Smooth muscle cell (in vitro differentiated cells): ENCODE measurements at regions not wholly inside any gene's neighbourhood (a gene's known extent, or its start where the extent isn't known, plus 50 kb on each side); places are given as distances from the start of the nearest gene placed in this dataset.
A peak's percentile ranks its signal among the peaks of the same experiment; 100 is the strongest.

ENCODE experiments used
- DNase-seq: peaks from one replicate; lab custom pipeline; 2025; ENCODE audit not compliant: unreplicated experiment; lab: John Stamatoyannopoulos, UW
- H2AFZ ChIP-seq: fragments of 200-600 bp; sonication (generic); 2 replicates; pipeline ENCODE4 v1.6.0; 2016; ENCODE audit warnings: antibody characterized with exemption, low read depth, mild to moderate bottlenecking
- H3F3A ChIP-seq: fragments of 200-600 bp; sonication (generic); 2 replicates; pipeline ENCODE4 v1.6.0; 2017; ENCODE audit warnings: antibody characterized with exemption, low read depth
- H3K27ac ChIP-seq: fragments of 200-600 bp; sonication (generic); 2 replicates; pipeline ENCODE4 v1.5.1; 2016; ENCODE audit warnings: low read depth, mild to moderate bottlenecking
- H3K27me3 ChIP-seq: fragments of 200-600 bp; sonication (generic); 2 replicates; pipeline ENCODE4 v1.6.1; 2016; ENCODE audit warnings: low read depth, mild to moderate bottlenecking
- H3K36me3 ChIP-seq: fragments of 200-600 bp; sonication (generic); 2 replicates; pipeline ENCODE4 v1.5.1; 2016; ENCODE audit warnings: low read depth
- H3K4me1 ChIP-seq: fragments of 200-600 bp; sonication (generic); 2 replicates; pipeline ENCODE4 v1.5.1; 2016; ENCODE audit warnings: low read depth
- H3K4me2 ChIP-seq: fragments of 200-600 bp; sonication (generic); 2 replicates; pipeline ENCODE4 v1.6.0; 2016; ENCODE audit warnings: mild to moderate bottlenecking
- H3K4me3 ChIP-seq: fragments of 200-600 bp; sonication (generic); 2 replicates; pipeline ENCODE4 v1.5.1; 2016; ENCODE audit warnings: mild to moderate bottlenecking
- H3K79me2 ChIP-seq: fragments of 200-600 bp; sonication (generic); 2 replicates; pipeline ENCODE4 v1.6.0; 2016; ENCODE audit warnings: low read depth, mild to moderate bottlenecking
- H3K9ac ChIP-seq: fragments of 200-600 bp; sonication (generic); 2 replicates; pipeline ENCODE4 v1.6.0; 2016; ENCODE audit warnings: low read depth
- H3K9me3 ChIP-seq: fragments of 200-600 bp; sonication (generic); replicated peaks from 2 replicates; pipeline ENCODE4 v1.5.1; 2016; ENCODE audit warnings: low read depth
- H4K20me1 ChIP-seq: fragments of 200-600 bp; sonication (generic); 2 replicates; pipeline ENCODE4 v1.6.0; 2016; ENCODE audit warnings: low read depth
- WGBS: methylation state at CpG from one replicate; pipeline ENCODE4 v1.1.7; 2016; ENCODE audit warnings: low lambda C conversion rate; 5-methylcytosine and 5-hydroxymethylcytosine counted together
- TF ChIP-seq, protein P1 (sequence below): fragments of 200-600 bp; sonication (generic); IDR thresholded peaks from 2 replicates; pipeline ENCODE4 v1.5.1; 2017; ENCODE audit warnings: borderline replicate concordance, mild to moderate bottlenecking, antibody characterized with exemption; ENCODE audit not compliant: insufficient read depth, poor library complexity, severe bottlenecking

DNA sequence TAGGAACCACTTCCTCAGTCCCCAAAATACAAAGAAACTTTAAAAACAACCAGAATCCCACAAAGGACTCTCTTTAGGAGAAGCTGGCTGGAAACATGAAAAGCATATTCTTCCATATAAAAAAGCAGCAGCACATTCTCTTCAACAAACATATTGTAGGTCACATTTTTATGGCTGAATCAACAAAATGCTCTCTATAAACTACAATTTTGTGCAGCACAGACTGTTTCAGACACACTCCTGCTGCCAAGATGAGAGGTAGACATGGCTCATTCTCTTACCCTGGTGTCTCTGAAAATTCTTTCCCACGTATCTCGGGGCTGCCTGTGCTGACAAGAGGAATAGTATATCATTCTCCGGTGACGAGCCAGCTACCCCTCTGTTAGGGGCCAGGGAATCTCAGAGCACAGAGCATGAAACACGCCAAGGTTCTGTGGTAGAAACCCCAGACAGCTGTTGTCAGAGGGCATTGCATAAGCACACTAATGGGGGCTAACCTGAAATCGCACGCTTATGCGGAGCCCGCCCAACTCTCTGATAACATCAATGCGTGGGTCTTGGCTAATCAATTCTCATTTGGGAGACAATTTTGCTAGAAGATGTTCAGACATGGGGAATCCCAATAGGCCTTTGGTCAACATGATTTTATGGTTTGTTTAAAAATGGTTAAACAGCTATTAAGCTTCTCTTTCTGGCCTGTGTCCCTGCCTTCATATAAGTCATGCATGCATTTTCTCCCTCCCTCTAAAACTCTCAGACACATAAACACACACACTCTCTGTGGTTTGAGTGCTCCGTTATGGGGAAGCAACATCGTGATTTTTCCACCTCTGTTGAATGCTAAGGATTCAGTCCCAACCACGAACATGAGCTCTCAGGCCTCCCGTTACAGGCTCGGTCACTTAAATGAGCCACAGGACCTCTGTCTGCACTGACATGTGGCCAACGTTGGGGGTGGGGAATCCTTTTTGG is 177.5 kb downstream of the INO80D start:
- peaks cover 13% of the 10 kb centered on the region for H3F3A ChIP-seq
- no peak overlapping the region for H3K9ac ChIP-seq
- H3K27ac ChIP-seq: peak overlapping the region; percentile 69
- H2AFZ ChIP-seq: no peak overlapping the region
- WGBS: 31% methylated on average over 16 of the region's 16 CpGs
- peaks cover 4% of the 10 kb centered on the region for H3K27me3 ChIP-seq
- no peaks in the 10 kb centered on the region for H3K9me3 ChIP-seq
- H3K4me3 ChIP-seq: no peak overlapping the region
- H4K20me1 ChIP-seq: no peaks in the 10 kb centered on the region
- TF ChIP-seq, protein P1, sequence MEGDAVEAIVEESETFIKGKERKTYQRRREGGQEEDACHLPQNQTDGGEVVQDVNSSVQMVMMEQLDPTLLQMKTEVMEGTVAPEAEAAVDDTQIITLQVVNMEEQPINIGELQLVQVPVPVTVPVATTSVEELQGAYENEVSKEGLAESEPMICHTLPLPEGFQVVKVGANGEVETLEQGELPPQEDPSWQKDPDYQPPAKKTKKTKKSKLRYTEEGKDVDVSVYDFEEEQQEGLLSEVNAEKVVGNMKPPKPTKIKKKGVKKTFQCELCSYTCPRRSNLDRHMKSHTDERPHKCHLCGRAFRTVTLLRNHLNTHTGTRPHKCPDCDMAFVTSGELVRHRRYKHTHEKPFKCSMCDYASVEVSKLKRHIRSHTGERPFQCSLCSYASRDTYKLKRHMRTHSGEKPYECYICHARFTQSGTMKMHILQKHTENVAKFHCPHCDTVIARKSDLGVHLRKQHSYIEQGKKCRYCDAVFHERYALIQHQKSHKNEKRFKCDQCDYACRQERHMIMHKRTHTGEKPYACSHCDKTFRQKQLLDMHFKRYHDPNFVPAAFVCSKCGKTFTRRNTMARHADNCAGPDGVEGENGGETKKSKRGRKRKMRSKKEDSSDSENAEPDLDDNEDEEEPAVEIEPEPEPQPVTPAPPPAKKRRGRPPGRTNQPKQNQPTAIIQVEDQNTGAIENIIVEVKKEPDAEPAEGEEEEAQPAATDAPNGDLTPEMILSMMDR: no peak
- DNase-seq: peak; percentile 20
- H3K4me2 ChIP-seq: peak overlapping the region; percentile 37
- H3K79me2 ChIP-seq: no peaks in the 10 kb centered on the region
- no peaks in the 10 kb centered on the region for H3K36me3 ChIP-seq
- H3K4me1 ChIP-seq: no peaks in the 10 kb centered on the region

DNA sequence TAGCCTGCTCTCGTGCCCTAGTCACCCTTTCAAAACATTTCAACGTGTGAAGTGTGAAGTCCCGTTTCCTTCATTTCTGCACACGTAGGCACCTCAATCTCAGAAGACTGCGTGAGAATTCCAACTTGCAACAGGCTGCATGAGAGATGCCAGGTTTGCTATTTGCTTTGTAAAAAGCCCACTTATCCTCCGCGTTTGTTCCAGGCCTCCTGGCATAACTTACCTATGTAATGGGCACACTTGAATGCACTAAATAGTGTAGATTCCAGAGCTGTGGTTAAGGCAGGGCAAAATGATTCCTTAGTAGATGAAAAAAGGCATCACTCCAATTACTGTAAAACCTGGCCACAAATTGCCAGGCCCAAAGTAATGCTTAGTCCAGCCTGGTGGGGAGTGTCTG is 179.6 kb downstream of the INO80D start:
- no peaks in the 10 kb centered on the region for H3K4me1 ChIP-seq
- no peak for DNase-seq
- H2AFZ ChIP-seq: no peak overlapping the region
- H3K4me2 ChIP-seq: no peak overlapping the region
- no peak overlapping the region for H3K27ac ChIP-seq
- H3F3A ChIP-seq: peaks cover 20% of the 10 kb centered on the region
- H3K36me3 ChIP-seq: no peaks in the 10 kb centered on the region
- H4K20me1 ChIP-seq: no peaks in the 10 kb centered on the region
- H3K79me2 ChIP-seq: no peaks in the 10 kb centered on the region
- H3K27me3 ChIP-seq: peaks cover 3% of the 10 kb centered on the region
- 95% methylated on average over 7 of the region's 7 CpGs for WGBS
- TF ChIP-seq, protein P1: no peak
- H3K4me3 ChIP-seq: no peak overlapping the region
- H3K9me3 ChIP-seq: no peaks in the 10 kb centered on the region
- no peak overlapping the region for H3K9ac ChIP-seq

DNA sequence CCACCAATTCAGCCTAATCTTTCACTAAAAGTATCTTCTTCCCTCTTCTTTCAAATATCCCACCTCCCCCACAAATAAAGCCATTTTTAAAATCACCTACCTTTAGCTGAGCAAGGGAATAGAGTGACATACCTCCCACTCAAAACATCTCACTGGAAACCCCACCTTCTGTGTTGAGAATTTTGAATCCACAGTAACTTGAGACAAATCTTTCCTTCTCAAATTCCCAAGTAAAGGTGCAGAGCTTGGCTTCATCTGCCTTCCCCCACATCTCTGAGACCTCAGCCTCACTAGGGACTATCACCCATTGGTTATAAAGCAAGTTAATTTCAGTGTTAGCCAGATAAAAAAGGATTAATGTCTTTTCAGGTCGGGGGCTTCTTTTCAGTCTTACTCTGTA is 180.4 kb downstream of the INO80D start:
- Histone ChIP-seq H3K36me3 (no peaks in the 10 kb centered on the region), H3K79me2 (no peaks in the 10 kb centered on the region), H4K20me1 (no peaks in the 10 kb centered on the region), H3K27ac (no peak overlapping the region), H3K4me2 (no peak overlapping the region), H3K9me3 (no peaks in the 10 kb centered on the region), H3F3A (peaks cover 20% of the 10 kb centered on the region), H2AFZ (no peak overlapping the region), H3K4me1 (no peaks in the 10 kb centered on the region), H3K4me3 (no peak overlapping the region), H3K9ac (no peak overlapping the region), H3K27me3 (no peaks in the 10 kb centered on the region)
- 88% methylated on average over 1 of the region's 1 CpG for WGBS
- no peak for DNase-seq
- TF ChIP-seq, protein P1: no peak
